HEK293T (cell line): ENCODE measurements at regions not wholly inside any gene's neighbourhood (a gene's known extent, or its start where the extent isn't known, plus 50 kb on each side); places are given as distances from the start of the nearest gene placed in this dataset.

ENCODE experiments used
- BHLHE40 ChIP-seq: fragments of 450-650 bp; IDR thresholded peaks from 2 replicates; pipeline ENCODE4 v1.6.1; 2016; ENCODE audit warnings: mild to moderate bottlenecking, moderate library complexity, borderline replicate concordance
- ELF4 ChIP-seq: fragments of 450-650 bp; IDR thresholded peaks from 2 replicates; pipeline ENCODE4 v1.6.1; 2017; ENCODE audit warnings: antibody characterized with exemption
- FOXK2 ChIP-seq: fragments of 450-650 bp; IDR thresholded peaks from 2 replicates; pipeline ENCODE4 v1.6.1; 2016; ENCODE audit warnings: mild to moderate bottlenecking
- FOXM1 ChIP-seq: fragments of 450-650 bp; IDR thresholded peaks from 2 replicates; pipeline ENCODE4 v1.6.1; 2017; ENCODE audit warnings: mild to moderate bottlenecking, borderline replicate concordance
- L3MBTL2 ChIP-seq: fragments of 450-650 bp; conservative IDR thresholded peaks from 2 replicates; pipeline ENCODE4 v1.6.1; 2016; ENCODE audit warnings: mild to moderate bottlenecking
- SP1 ChIP-seq: fragments of 450-650 bp; IDR thresholded peaks from 2 replicates; pipeline ENCODE4 v1.6.1; 2017
- TARDBP ChIP-seq: fragments of 450-650 bp; IDR thresholded peaks from 2 replicates; pipeline ENCODE4 v1.6.1; 2016

DNA sequence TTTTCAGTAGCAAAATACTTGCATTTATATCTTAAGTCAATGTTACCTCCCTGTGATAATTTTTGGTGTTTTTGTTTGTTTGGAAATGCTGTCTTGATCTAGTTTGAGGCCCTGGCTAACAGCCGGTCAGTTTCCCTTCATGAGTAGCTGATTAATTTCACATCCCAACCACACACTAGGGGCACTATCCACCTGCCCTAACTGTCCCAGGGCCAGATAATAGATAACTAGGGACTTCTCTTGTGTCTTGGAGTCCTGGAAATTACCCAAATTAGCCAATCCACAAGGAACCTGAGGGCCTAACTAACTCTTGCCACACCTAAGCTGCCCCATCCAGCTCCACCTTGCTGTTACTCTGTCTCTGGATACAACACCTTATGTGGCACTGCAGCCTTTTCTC lies 399.9 kb downstream of the FOXG1 start:
- TF ChIP-seq FOXM1 (no peak), SP1 (no peak), L3MBTL2 (no peak), BHLHE40 (no peak), TARDBP (no peak), FOXK2 (no peak), ELF4 (no peak)
